ENCODE measurements at regions not wholly inside any gene's neighbourhood (a gene's known extent, or its start where the extent isn't known, plus 50 kb on each side); places are given as distances from the start of the nearest gene placed in this dataset.

DNA sequence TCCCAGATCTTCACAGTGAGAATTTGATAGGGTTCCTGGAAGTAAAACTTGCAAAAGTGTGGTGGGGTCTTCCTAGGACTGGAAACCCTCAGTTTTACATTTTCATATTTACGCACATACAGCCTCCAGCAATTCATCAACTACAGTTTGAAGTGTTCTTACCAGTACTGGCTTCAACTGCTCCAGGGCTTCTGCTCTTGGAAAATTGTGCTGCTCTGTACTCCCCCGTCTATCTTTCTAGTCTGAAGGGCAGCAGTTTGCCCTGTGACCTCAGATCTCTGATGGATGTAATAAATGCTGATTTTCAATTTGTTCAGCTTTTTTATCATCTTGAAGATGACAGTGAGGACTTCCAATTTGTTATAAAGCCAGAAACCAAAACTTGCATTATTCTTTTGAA, 458.9 kb upstream of the FSTL5 start:
- TF ChIP-seq POLR2A (IDR thresholded peaks at IDR 0.05), result no peak
- no peak for TF ChIP-seq CTCF (IDR thresholded peaks at IDR 0.05)

Measured in adrenal gland (tissue), 5 donors.